Neural cell (in vitro differentiated cells): ENCODE measurements at regions not wholly inside any gene's neighbourhood (a gene's known extent, or its start where the extent isn't known, plus 50 kb on each side); places are given as distances from the start of the nearest gene placed in this dataset.

Experiments used
- H2AFZ ChIP-seq: fragments of 200-600, 300-800 bp; sonication (generic), shearing (Covaris generic); 2 replicates; pipeline ENCODE4 v1.6.0; 2014; ENCODE audit warnings: low read depth, mild to moderate bottlenecking, antibody characterized with exemption, low read length, moderate library complexity
- H3F3A ChIP-seq: fragments of 200-600 bp; shearing (Covaris generic); 2 replicates; pipeline ENCODE4 v1.6.1; 2016; ENCODE audit warnings: mild to moderate bottlenecking, moderate library complexity, mixed read lengths, antibody characterized with exemption, low read length; ENCODE audit not compliant: insufficient read depth, poor library complexity, severe bottlenecking
- H3K27ac ChIP-seq: fragments of 200-600, 300-800 bp; sonication (generic), shearing (Covaris generic); 2 replicates; pipeline ENCODE4 v1.5.1; 2014; ENCODE audit warnings: mild to moderate bottlenecking, low read length, moderate library complexity
- H3K27me3 ChIP-seq: fragments of 300-800, 200-600 bp; sonication (generic), shearing (Covaris generic); 2 replicates; pipeline ENCODE4 v1.6.0; 2014; ENCODE audit warnings: mild to moderate bottlenecking, low read depth, low read length, moderate library complexity; ENCODE audit not compliant: insufficient read depth
- H3K36me3 ChIP-seq: fragments of 300-800, 200-600 bp; sonication (generic), shearing (Covaris generic); 2 replicates; pipeline ENCODE4 v1.5.1; 2014; ENCODE audit warnings: mild to moderate bottlenecking, antibody characterized with exemption, low read length, moderate library complexity; ENCODE audit not compliant: insufficient read depth
- H3K4me2 ChIP-seq: fragments of 300-800, 200-600 bp; sonication (generic), shearing (Covaris generic); 2 replicates; pipeline ENCODE4 v1.6.0; 2014; ENCODE audit warnings: mild to moderate bottlenecking, low read length
- H3K4me3 ChIP-seq: fragments of 300-800, 200-600 bp; sonication (generic), shearing (Covaris generic); 2 replicates; pipeline ENCODE4 v1.5.1; 2014; ENCODE audit warnings: mild to moderate bottlenecking, low read length, moderate library complexity
- H3K79me2 ChIP-seq: fragments of 200-600 bp; shearing (Covaris generic); replicated peaks from 2 replicates; pipeline ENCODE4 v1.6.0; 2014; ENCODE audit warnings: mild to moderate bottlenecking, low read length, moderate library complexity; ENCODE audit not compliant: insufficient read depth
- H3K9ac ChIP-seq: fragments of 300-800, 200-600 bp; sonication (generic), shearing (Covaris generic); 2 replicates; pipeline ENCODE4 v1.6.1; 2016; ENCODE audit warnings: mild to moderate bottlenecking, low read length, mixed read lengths
- H3K9me2 ChIP-seq: fragments of 200-600 bp; shearing (Covaris generic); 2 replicates; pipeline ENCODE4 v1.6.1; 2016; ENCODE audit warnings: mild to moderate bottlenecking, low read length, mixed read lengths; ENCODE audit not compliant: insufficient read depth
- H3K9me3 ChIP-seq: fragments of 200-600, 300-800 bp; sonication (generic), shearing (Covaris generic); 2 replicates; pipeline ENCODE4 v1.6.1; 2016; ENCODE audit warnings: mild to moderate bottlenecking, mixed run types, low read length, moderate library complexity, mixed read lengths
- H4K20me1 ChIP-seq: fragments of 200-600 bp; shearing (Covaris generic); 2 replicates; pipeline ENCODE4 v1.6.1; 2016; ENCODE audit warnings: mild to moderate bottlenecking, mixed run types; ENCODE audit not compliant: insufficient read depth
- CTCF ChIP-seq: fragments of 450-650 bp; IDR thresholded peaks from 2 replicates; pipeline ENCODE4 v1.5.1; 2014; ENCODE audit warnings: antibody characterized with exemption, mild to moderate bottlenecking, moderate library complexity; ENCODE audit not compliant: poor library complexity, severe bottlenecking
- EP300 ChIP-seq: fragments of 450-650 bp; conservative IDR thresholded peaks from 2 replicates; pipeline ENCODE4 v1.6.1; 2014; ENCODE audit warnings: antibody characterized with exemption, mild to moderate bottlenecking, moderate library complexity; ENCODE audit not compliant: poor library complexity, severe bottlenecking
- EZH2 ChIP-seq: fragments of 200-600, 300-800 bp; shearing (Covaris generic), sonication (generic); IDR thresholded peaks from 2 replicates; pipeline ENCODE4 v1.6.1; 2014; ENCODE audit warnings: antibody characterized with exemption, low read length, borderline replicate concordance, mild to moderate bottlenecking; ENCODE audit not compliant: insufficient read depth, poor library complexity, severe bottlenecking
- MXI1 ChIP-seq: fragments of 450-650 bp; conservative IDR thresholded peaks from 2 replicates; pipeline ENCODE4 v1.6.1; 2014; ENCODE audit warnings: antibody characterized with exemption, mild to moderate bottlenecking; ENCODE audit not compliant: poor library complexity, severe bottlenecking
- POLR2AphosphoS5 ChIP-seq: IDR thresholded peaks from 2 replicates; pipeline ENCODE4 v1.6.1; 2012
- RAD21 ChIP-seq: fragments of 450-650 bp; conservative IDR thresholded peaks from 2 replicates; pipeline ENCODE4 v1.6.1; 2014; ENCODE audit warnings: antibody characterized with exemption, mild to moderate bottlenecking, moderate library complexity
- SMC3 ChIP-seq: fragments of 450-650 bp; conservative IDR thresholded peaks from 2 replicates; pipeline ENCODE4 v1.6.1; 2014; ENCODE audit warnings: antibody characterized with exemption, mild to moderate bottlenecking, moderate library complexity; ENCODE audit not compliant: poor library complexity
- TAF1 ChIP-seq: IDR thresholded peaks from 2 replicates; pipeline ENCODE4 v1.6.1; 2012; ENCODE audit warnings: low read depth
- TF ChIP-seq, protein P1 (sequence below): IDR thresholded peaks from 2 replicates; pipeline ENCODE4 v1.6.1; 2012; ENCODE audit warnings: borderline replicate concordance

DNA sequence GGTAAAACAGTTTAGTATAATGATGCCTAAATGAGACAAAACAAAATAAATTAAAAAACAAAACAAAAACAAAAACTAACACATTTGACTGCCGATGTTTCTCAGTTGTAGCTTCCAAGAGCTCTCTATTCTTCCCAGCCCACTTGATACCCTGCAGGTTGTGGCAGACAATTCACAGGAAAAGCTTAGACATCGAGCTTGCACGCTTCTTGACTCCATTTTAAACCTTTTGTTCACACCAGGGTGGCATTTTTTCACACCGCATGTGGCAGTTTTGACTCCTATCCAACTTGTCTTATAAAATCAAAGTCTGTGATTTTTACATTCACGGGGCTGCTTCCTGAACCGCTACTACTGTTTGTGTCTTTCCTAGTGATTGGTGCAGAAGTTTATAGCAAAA lies 575.9 kb downstream of the USP25 start:
- no peaks in the 10 kb centered on the region for H4K20me1 ChIP-seq
- H3K4me3 ChIP-seq = peak overlapping the region; percentile 35
- no peaks in the 10 kb centered on the region for H3K36me3 ChIP-seq
- H3K9me3 ChIP-seq = no peaks in the 10 kb centered on the region
- no peaks in the 10 kb centered on the region for H3K27me3 ChIP-seq
- TF ChIP-seq SMC3 (no peak), EZH2 (no peak), POLR2AphosphoS5 (peak; percentile 53), EP300 (peak; percentile 58), CTCF (peak; percentile 23), TAF1 (no peak), RAD21 (peak; percentile 16), MXI1 (no peak)
- TF ChIP-seq, protein P1, sequence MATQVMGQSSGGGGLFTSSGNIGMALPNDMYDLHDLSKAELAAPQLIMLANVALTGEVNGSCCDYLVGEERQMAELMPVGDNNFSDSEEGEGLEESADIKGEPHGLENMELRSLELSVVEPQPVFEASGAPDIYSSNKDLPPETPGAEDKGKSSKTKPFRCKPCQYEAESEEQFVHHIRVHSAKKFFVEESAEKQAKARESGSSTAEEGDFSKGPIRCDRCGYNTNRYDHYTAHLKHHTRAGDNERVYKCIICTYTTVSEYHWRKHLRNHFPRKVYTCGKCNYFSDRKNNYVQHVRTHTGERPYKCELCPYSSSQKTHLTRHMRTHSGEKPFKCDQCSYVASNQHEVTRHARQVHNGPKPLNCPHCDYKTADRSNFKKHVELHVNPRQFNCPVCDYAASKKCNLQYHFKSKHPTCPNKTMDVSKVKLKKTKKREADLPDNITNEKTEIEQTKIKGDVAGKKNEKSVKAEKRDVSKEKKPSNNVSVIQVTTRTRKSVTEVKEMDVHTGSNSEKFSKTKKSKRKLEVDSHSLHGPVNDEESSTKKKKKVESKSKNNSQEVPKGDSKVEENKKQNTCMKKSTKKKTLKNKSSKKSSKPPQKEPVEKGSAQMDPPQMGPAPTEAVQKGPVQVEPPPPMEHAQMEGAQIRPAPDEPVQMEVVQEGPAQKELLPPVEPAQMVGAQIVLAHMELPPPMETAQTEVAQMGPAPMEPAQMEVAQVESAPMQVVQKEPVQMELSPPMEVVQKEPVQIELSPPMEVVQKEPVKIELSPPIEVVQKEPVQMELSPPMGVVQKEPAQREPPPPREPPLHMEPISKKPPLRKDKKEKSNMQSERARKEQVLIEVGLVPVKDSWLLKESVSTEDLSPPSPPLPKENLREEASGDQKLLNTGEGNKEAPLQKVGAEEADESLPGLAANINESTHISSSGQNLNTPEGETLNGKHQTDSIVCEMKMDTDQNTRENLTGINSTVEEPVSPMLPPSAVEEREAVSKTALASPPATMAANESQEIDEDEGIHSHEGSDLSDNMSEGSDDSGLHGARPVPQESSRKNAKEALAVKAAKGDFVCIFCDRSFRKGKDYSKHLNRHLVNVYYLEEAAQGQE = peak; percentile 38
- H3K9me2 ChIP-seq = no peaks in the 10 kb centered on the region
- H3K27ac ChIP-seq = no peak overlapping the region
- peak overlapping the region; percentile 15 for H3K9ac ChIP-seq
- no peaks in the 10 kb centered on the region for H3F3A ChIP-seq
- H3K79me2 ChIP-seq = peaks cover 21% of the 10 kb centered on the region
- peak overlapping the region; percentile 18 for H3K4me2 ChIP-seq
- H2AFZ ChIP-seq = no peak overlapping the region

GRCh38 chr21:16307256-16307655 lies 577.5 kb downstream of the USP25 start:
- Histone ChIP-seq H4K20me1 (no peaks in the 10 kb centered on the region), H3K9me2 (no peaks in the 10 kb centered on the region), H3K4me2 (no peak overlapping the region), H3K27ac (no peak overlapping the region), H3K36me3 (no peaks in the 10 kb centered on the region), H3K27me3 (no peaks in the 10 kb centered on the region), H3K4me3 (no peak overlapping the region), H3K79me2 (peaks cover 21% of the 10 kb centered on the region), H3K9me3 (no peaks in the 10 kb centered on the region), H3K9ac (no peak overlapping the region), H2AFZ (no peak overlapping the region), H3F3A (no peaks in the 10 kb centered on the region)
- no peak for TF ChIP-seq RAD21
- no peak for TF ChIP-seq POLR2AphosphoS5
- no peak for TF ChIP-seq CTCF
- no peak for TF ChIP-seq TAF1
- TF ChIP-seq EP300 = no peak
- TF ChIP-seq EZH2 = no peak
- no peak for TF ChIP-seq SMC3
- TF ChIP-seq, protein P1 = no peak
- TF ChIP-seq MXI1 = no peak
